Eye (tissue), 1 donor: ENCODE measurements at regions not wholly inside any gene's neighbourhood (a gene's known extent, or its start where the extent isn't known, plus 50 kb on each side); places are given as distances from the start of the nearest gene placed in this dataset.
A peak's percentile ranks its signal among the peaks of the same experiment; 100 is the strongest.
"Not testable (repeated sequence)": the region's sequence is repeated elsewhere in the genome, so short reads cannot be mapped to it uniquely, and the experiment has no call there.

Experiments used
- DNase-seq: peaks from one replicate; pipeline ENCODE4 v3.0.0-alpha.2; 2015

GRCh38 chr16:16887193-16887592 is 508.3 kb downstream of the NPIPA7 start:
- no peak for DNase-seq

GRCh38 chr16:16890964-16891363 is 512.0 kb downstream of the NPIPA7 start:
- no peak for DNase-seq

- DNase-seq: no peak
Observed at GRCh38 chr16:16904601-16905000, 525.7 kb downstream of the NPIPA7 start.

GRCh38 chr16:16905850-16906249 is 526.9 kb downstream of the NPIPA7 start:
- DNase-seq: no peak

GRCh38 chr16:16907089-16907488 is 528.1 kb downstream of the NPIPA7 start:
- no peak for DNase-seq

- DNase-seq: no peak
Observed at GRCh38 chr16:16908077-16908476, 529.1 kb downstream of the NPIPA7 start.

GRCh38 chr16:16909126-16909525 is 530.2 kb downstream of the NPIPA7 start:
- no peak for DNase-seq

GRCh38 chr16:16910666-16911065 is 531.7 kb downstream of the NPIPA7 start:
- no peak for DNase-seq

GRCh38 chr16:16915771-16916170 is 536.8 kb downstream of the NPIPA7 start:
- no peak for DNase-seq

GRCh38 chr16:16917191-16917785 is 538.3 kb downstream of the NPIPA7 start:
- no peak for DNase-seq

GRCh38 chr16:16923479-16923878 is 544.5 kb downstream of the NPIPA7 start:
- DNase-seq: peak; percentile 11

GRCh38 chr16:16924613-16925012 is 545.7 kb downstream of the NPIPA7 start:
- DNase-seq: no peak

GRCh38 chr16:16925432-16925831 is 545.3 kb downstream of the XYLT1 start:
- no peak for DNase-seq

- DNase-seq: no peak
Observed at GRCh38 chr16:16928532-16929109, 542.1 kb downstream of the XYLT1 start.

- no peak for DNase-seq
Observed at GRCh38 chr16:16930309-16931000, 540.3 kb downstream of the XYLT1 start.

GRCh38 chr16:16933861-16934260 is 536.9 kb downstream of the XYLT1 start:
- no peak for DNase-seq

- DNase-seq: no peak
Observed at GRCh38 chr16:16934660-16935059, 536.1 kb downstream of the XYLT1 start.

- not testable (repeated sequence) for DNase-seq
Observed at GRCh38 chr16:16935909-16936308, 534.9 kb downstream of the XYLT1 start.

- DNase-seq: no peak
Observed at GRCh38 chr16:16937576-16937975, 533.2 kb downstream of the XYLT1 start.

- no peak for DNase-seq
Observed at GRCh38 chr16:16938009-16938408, 532.8 kb downstream of the XYLT1 start.

- DNase-seq: no peak
Observed at GRCh38 chr16:16938980-16939379, 531.8 kb downstream of the XYLT1 start.

- DNase-seq: no peak
Observed at GRCh38 chr16:16940351-16940750, 530.4 kb downstream of the XYLT1 start.

- not testable (repeated sequence) for DNase-seq
Observed at GRCh38 chr16:16942849-16943248, 527.9 kb downstream of the XYLT1 start.

- DNase-seq: no peak
Observed at GRCh38 chr16:16945207-16945606, 525.6 kb downstream of the XYLT1 start.
